ENCODE measurements at regions not wholly inside any gene's neighbourhood (a gene's known extent, or its start where the extent isn't known, plus 50 kb on each side); places are given as distances from the start of the nearest gene placed in this dataset.
"Not testable (repeated sequence)": the region's sequence is repeated elsewhere in the genome, so short reads cannot be mapped to it uniquely, and the experiment has no call there.

DNA sequence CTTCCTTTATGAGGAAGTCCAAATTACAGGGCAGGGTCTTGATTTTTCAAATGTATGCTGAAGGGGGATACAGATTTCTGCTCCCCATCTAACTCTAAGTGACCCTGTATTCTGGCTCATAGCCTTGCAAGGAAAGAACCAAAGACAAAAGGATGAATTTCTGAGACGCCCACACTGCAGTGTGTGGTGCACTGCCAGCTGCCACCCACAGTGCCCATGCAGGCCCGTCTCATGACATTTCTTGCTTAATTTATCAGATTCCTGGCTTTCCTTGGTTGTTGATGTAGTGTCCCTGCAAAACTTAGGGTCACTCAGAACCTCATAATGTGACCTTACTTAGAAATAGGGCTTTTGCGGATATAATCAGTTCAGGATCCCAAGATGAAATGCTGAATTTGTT, 68.0 kb downstream of the CBLN4 start:
- no peak for DNase-seq

DNA sequence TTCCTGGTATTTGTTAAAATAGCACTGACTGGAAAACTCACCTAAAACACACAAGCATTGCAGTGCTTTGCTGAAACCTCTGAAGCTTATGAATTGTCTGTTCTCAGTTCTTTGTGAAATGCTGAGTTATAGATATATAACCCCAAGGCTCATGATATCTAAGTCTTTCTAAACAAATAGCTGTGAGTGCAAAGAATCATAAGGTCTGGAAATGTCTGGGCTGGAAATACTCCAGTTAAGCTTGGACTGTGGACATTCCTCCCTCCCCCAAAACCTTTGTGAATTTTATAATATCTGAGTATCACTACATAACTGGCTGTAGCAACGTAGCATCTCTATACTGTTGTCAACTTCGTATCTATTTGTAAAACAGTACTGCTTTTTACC, 69.1 kb downstream of the CBLN4 start:
- DNase-seq, result no peak

DNA sequence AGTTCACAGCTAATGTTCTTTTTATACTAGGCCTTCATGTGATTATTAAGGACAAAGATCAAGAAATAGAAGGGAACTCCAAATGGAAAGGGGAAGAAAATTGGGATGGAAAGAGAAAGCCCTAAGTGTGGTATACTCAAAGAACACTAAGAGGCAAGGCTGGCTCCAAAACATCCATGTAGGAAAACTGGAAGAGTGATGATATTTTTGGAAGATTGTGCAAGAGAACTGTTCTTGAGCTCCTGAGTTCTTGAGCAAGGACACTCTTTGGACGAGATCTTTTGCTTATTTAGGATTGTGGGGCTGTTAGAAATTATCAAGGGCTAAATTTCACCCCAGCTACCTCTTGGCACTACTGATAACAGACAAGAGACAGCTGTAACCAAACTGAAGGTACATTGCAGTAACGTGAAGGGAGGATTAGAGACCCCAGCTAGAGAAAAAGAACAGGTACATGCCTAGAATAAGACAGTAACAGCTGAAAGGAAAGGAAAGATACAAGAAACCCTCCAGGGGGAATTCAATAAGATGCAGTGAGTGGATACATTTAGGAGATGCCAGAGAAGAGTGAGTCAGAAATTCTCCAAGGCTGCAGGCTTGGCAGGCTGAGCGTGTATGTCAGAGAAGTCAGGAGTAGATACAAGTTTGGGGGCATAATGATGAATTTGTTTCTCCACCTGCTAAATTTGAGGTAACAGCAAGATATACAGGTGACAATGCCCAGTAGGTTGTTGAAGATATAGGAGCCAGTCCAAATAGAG, 69.7 kb downstream of the CBLN4 start:
- DNase-seq, result no peak

DNA sequence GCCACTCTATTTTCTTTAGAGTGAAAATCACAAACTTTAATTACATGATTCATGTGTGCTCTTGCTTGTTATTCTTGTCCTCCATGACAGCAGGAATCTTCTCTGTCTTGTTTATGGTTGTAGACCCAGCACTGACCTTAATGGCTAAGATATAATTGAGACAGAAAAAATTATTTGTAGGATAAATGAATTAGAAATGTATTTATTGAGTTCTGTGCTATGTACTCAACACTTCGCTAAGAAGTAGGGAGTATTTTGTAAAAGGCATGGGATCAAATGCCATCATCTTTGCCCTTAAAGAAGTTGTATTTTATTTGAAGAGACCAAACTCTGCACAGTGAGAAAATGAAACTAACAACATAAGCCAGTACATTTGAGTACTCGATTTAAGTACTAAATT, 71.2 kb downstream of the CBLN4 start:
- DNase-seq, result no peak

DNA sequence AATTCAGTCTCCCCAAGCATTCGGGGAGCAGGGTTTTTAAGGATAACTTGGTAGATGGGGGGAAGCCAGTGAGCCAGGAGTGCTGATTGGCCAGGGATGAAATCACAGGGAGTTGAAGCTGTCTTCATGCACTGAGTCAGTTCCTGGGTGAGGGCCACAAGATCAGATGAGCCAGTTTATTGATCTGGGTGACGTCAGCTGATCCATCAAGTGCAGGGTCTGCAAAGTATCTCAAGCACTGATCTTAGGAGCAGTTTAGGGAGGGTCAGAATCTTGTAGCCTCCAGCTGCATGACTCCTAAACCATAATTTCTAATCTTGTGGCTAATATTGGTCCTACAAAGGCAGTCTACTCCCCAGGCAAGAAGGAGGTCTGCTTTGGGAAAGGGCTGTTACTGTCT, 74.4 kb downstream of the CBLN4 start:
- DNase-seq, result not testable (repeated sequence)

DNA sequence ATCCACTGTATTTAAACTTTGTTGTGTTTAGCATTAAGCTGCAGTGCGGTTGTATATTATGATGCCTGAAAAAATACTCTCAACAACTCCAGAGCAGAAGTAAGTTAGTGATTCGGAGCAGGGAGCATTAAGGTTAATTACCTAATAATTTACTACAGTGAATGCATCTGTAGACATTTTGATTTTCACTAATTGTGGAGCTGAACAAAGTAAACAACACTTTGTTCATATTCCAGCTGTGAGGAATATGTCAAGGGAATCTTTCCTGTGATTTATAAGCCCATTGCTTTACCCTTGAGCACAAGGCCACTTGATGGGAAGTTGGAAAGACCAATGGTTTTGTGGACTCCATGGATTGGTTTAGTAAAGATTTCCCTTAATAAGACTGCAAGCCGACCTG, 77.1 kb downstream of the CBLN4 start:
- DNase-seq, result no peak

DNA sequence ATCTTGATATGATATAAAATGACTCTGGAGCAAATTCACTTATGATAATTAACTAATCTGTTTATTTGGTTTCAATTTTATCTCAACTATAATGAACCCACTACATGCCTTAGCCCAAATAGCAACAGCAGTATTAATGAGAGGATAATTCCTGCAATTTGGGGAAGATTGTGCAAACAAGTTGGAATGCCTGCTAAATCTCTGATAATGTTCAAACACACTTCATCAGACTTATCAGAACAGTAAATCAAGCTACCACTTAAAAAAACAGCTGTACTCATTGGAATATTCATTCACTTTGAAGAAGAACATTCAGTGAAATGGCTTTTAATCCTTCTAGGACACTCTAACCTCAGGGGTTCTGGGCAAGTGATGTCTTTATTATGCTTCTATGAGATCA, 85.4 kb downstream of the CBLN4 start:
- no peak for DNase-seq

DNA sequence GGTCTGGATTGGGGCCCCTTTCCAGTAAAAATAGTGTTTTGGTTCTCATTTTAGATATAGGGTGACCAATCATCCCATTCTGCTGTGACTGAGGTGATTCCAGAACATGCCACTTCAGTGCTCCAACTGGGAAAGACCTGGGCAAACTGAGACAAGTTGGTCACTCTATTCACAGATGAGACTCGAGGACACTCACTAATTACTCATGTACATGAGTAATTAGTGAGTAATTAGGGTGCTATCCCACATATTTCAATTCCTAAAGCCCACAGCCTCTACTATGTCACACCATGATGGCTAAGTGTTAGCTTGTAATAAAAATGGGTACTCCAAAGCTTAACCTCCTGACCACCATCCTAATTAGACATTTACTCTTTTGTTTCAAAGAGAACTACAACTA, 86.0 kb downstream of the CBLN4 start:
- no peak for DNase-seq

DNA sequence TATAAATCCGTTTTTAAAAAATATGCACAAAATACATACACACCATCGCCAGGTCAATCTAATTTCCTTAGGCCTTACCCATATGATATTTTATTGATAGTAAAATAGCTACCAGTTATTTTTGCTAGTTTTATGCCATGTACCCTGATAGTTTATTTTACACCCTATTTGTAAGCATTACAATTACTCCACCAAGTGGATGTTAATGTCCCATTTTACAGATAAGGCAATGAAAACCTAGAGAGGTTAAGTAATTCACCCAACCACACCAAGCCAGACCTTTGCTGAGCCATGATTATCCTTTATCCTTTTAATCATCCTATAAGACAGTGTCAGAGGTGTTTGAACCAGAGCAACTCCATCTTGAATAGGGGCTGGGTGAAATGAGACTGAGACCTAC, 86.8 kb downstream of the CBLN4 start:
- DNase-seq, result no peak

DNA sequence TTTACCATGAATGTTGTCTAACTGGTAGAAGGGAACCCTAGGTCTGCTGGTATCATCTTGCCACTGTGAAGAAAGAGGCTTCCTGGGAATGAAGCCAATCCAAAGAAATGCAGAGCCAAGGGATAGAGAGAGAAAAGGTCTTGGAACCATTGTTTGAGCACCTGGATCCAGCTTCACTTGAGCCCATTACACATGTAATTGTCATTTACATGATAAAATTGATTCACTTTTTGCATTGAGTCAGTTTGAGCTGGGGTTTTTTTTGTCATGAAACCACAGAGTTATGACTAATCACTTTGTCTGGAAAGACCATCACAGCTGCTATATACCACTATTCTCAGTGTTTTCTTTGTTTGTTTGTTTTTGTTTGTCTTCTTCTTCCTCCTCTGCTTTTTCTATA, 112.3 kb downstream of the CBLN4 start:
- no peak for DNase-seq

DNA sequence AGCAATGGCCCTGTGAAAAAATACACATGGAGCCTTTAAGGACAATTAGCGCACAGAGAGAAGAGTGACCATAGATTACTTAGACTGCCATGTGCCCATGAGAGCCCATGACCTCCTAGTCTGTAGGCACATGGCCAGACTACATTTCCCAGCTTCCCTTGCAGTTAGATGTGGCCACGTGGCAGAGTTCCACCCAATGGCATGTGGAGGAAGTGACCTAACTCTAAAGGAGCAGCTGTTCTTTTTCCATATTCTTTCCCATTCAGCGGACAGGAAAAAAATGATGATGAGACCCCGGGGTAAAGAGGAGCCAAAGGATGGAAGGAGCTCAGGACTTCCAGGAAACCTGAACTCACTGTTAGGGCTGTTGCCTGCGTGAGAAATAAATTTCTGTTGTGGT, 116.6 kb downstream of the CBLN4 start:
- DNase-seq, result no peak

DNA sequence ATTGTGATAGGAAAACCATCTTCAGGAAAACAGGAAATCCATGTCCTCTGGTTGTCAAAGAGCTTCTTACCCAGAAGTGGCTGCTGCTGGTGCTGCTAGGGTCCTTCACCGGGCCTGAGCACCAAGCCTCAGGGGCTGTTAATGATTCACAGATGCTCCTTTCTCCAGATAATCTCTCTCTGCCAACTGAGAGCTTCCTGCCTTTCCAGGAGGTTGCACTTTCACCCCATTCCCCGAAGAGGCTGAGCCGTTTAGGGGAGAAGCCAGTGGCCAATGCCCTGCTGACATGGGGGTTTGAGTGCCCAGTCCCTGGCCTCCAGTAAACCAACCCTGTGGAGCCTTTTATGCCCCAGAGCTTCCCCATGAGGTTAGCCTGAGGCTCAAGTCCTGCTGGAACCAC, 122.4 kb downstream of the CBLN4 start:
- DNase-seq, result no peak

DNA sequence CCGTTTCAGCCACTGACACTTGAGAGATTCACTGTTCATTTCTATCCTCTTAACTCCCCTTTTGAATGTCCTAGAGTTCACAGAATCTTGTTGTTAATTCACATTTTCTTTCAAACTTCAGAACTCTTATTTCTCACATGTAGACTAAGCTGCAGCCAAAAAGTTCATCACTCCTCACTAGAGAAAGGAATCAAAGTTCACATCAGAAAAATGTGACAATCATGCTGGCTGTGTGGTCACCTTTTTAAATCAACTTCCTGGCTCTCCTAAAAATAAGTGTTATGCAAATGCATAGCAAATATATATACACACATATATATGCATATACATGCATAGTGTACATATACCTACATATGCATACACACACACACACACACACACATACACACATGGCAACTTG, 123.0 kb downstream of the CBLN4 start:
- DNase-seq, result no peak

DNA sequence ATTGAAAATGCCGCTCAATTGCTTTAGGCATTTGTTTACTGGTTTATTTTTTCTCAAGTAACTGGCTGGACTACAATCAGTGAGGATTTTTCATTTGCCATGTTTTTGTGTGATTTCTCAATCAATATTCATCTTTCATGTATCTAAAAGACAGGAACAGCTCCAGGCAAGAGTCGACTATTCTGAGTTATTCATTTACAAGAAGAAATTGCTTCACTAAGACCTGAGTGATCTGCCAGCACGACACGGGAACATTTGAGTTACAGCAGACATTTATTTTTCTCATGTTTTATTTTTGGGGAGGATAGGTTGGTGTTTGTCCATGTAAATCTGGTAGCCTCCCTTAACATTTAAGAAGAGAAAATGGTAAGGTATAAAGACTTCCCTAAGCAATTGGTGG, 124.1 kb downstream of the CBLN4 start:
- DNase-seq, result no peak

DNA sequence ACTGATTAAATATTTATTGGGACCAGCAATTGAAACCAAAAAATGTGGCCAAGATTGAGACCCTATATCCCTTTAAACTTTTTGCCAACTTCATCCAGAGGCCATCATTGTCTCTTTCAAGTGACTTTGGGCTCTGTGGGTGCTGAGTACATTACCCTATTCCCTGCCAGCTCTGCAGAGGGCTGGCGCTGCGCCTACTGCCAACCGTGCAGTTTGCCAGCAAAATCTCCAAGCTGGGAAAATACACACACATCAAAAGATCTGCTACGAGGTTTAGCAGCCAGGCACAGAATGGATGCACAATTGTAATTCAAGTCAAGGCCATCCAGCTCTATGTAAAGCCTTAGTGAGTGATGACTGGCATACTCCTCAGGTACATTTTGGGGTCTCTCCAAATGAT, 125.0 kb downstream of the CBLN4 start:
- no peak for DNase-seq

DNA sequence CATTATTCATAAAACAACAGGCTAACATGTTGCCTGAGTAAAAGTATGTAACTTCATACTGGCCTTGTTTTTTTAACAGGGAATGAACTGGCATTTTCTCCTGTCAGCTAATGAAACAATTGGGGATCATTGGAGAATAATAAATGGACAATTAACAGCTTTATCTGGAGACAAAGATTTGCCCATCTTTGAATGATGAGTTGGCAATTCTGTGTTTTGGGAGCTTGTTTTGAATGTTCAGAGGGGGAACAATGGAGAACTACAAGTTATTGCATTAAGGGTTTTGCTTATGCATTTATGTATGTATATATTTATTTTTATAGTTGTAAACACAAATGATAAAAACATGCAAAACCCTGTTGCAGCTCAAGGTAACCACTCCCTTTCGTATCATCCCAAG, 150.3 kb downstream of the CBLN4 start:
- DNase-seq, result no peak

DNA sequence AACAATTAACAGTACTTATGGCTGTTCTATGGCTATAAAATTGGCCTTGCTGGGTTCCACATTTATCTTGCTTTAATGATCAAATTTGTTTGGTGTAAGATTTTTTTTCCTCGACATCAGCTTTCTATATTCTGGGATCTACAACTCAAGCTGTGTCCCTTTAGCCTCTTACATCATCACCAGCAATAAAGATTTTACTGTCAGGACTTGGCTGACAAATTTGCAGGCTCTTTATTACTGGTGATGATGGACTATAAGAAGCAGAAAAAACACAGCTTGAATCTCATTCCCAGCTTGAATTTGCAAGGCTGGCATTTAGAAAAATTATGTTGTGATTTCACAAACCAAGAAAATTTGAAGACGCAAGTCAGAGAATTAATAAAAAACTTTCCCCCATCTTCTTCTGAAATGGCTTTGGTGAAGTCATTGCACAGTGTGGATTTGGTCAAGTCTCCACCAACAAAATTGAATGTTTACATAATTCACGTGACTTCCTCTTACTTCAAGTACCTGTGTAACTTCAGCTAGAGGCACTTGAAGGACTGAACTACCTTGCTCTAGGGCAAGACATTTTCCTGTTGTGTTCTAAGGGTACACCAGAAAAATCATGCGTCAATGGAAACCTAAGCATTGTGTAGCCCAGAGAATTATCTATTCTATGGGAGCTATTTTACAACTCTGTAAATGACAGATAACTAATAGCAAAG, 175.0 kb downstream of the CBLN4 start:
- DNase-seq, result no peak

DNA sequence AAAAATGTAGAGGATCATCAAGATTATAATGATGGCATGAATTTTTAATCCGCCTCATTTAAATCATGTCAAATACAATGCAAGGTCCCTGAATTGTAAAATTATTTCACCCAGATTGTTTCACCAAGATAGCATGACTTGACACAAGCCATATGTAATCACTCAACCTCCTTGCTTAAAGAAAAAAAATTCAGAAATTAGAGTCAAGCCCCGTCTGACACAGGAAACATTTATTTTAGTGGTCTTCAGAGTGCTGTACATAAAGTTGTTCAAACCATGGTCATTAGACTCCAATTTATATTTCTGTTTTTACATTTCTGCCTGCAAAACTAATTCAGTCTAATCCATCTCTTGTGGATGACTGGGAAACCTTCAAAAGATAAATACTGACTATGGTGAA, 200.2 kb downstream of the CBLN4 start:
- no peak for DNase-seq

DNA sequence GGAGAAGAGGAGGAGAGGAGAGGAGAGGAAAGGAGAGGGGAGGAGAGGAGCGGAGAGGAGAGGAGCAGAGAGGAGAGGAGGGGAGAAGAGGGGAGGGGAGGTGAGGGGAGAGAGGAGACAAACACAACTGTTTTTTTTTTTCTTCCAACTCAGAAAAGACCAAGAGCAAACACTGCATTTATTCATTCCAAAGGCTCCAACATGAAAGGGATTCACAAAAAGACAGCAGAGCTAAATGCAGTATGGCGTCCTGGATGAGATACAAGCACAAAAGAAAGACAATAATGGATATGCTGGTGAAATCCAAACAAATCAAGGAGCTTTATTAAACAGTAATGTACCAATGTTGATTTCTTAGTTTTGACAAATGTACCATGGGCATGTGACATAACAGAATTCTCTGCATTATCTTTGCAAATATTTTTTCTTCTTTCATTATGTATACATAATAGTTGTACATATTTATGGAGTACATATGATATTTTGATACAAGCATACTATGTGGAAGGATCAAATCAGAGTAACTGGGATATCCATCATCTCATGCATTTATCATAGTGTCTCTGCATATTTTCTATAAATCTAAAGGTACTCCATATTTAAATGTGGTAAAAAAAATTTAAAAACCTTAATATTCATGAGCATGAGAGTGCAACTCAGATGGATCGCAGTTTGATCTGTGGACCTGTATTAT, 204.6 kb downstream of the CBLN4 start:
- DNase-seq, result no peak

DNA sequence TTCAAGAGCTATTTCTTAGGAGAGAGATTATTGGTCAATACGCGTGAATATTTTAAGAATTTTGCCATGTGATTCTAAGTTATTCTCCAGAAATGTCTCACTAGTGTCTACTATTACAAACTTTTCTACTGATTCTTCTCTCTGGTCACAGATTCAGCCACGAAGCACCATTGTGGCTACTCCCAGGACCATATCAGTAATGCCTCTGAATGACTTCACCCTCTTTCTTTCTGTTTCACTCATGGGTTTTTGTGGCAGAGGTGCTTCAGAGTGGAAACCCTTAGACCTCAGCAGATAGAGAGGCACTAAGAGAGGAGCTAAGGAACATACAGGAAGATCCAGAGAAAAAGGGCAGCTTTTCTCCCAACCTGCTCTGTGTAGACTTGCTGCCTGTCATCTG, 211.3 kb downstream of the CBLN4 start:
- DNase-seq, result no peak

DNA sequence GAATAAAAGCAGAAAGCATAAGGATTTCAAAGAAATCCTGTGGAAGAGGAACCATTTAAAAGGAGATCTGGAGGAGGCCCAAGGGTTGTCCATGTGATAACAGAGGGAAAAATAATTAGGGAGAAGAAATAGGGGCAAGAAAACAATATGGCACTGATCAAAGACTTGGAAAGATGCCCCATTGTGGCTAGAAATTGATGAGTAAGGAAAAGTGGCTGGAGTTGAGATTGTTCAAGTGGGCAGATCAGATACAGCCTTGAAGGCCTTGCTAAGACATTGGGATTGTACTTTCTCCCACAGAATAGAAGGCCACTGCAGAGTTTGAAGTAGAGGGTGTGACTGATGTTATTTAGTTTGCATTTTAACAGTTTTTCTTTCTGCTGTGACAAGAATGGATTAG, 213.3 kb downstream of the CBLN4 start:
- no peak for DNase-seq

DNA sequence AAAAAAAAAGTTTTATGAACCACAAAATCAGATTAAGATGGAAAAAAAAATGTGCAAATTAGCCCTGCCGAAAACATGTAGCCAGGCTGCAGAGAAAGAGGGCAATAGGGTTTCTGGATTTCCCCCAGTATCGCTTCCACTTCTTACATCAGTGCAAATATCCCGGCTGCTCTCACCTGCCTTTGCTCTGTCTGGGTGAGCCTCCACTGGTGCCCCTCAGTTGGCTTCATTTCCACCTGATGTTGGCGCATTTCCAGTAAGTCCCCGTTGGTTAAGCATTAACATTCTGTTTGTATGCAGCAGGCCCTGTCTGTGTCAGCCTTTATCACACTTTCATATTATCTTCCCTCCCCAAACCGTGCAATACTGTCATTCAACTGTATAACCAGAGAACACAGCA, 215.1 kb downstream of the CBLN4 start:
- no peak for DNase-seq

DNA sequence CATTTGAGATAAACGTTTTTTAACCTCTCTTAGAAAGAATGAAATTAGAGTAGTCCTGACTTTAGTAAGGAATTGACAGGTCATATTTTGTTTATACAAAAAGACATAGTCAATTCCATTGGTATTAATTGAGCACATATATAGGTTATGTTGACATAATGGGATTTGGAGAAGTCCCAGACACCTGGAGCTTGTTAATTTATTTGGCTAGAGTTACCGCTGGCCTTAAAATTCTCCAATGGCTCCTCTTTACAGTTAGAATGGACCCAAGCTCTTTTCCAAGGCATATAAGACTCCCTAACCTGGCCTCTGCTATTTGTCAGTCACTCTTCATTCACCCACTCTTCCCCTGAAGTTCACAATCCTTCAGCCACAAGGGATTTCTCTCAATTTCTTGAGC, 221.3 kb downstream of the CBLN4 start:
- DNase-seq, result no peak

DNA sequence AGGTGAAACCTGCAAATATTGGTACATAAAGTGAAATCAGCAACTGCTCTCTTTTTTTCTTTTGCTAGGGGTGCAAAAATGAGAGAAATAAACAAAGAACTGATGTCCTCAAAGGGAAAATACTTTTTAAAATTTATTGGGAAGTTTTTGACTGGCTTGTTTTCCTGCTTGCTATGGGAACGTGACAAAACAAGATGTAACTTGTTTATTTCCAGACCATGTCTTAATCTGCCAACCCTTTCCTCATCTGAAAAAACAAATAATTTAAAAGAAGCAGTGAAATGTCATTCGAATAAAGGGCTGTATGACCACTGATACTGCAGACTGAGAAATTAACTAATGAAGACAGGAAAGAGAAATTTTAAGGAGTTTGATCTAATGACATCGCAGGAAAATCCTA, 221.9 kb downstream of the CBLN4 start:
- DNase-seq, result no peak

DNA sequence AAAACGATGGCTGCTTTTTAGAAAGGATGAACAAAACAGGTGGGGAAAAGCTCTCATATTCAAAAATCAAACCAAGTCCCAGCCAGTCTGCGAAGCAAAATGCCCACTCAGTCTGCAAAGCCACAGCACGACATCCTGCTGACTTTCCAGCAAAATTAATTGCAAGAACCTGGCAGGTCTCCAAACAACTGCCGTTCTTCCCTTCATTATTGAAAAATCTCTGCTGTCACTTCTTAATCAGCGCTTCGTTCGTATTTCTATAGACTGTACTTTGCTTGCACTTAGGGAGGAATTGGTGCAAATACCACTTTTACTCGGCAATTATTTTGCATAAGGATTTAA, 222.4 kb downstream of the CBLN4 start:
- no peak for DNase-seq

Data from fibroblast of skin of right quadriceps (primary cell).